ENCODE measurements at regions not wholly inside any gene's neighbourhood (a gene's known extent, or its start where the extent isn't known, plus 50 kb on each side); places are given as distances from the start of the nearest gene placed in this dataset.

- DNase-seq, result peak; percentile 42
Measured at GRCh38 chr5:86880785-86881492, 263.2 kb downstream of the COX7C start.

GRCh38 chr5:86881493-86882090 is 263.9 kb downstream of the COX7C start:
- no peak for DNase-seq

GRCh38 chr5:86884608-86885007 is 266.9 kb downstream of the COX7C start:
- no peak for DNase-seq

- no peak for DNase-seq
Measured at GRCh38 chr5:86885011-86885410, 267.3 kb downstream of the COX7C start.

- no peak for DNase-seq
Measured at GRCh38 chr5:86885489-86886230, 267.9 kb downstream of the COX7C start.

- DNase-seq, result no peak
Measured at GRCh38 chr5:86890375-86890774, 272.6 kb downstream of the COX7C start.

- no peak for DNase-seq
Measured at GRCh38 chr5:86894056-86894455, 276.3 kb downstream of the COX7C start.

- no peak for DNase-seq
Measured at GRCh38 chr5:86896916-86897315, 279.2 kb downstream of the COX7C start.

- DNase-seq, result no peak
Measured at GRCh38 chr5:86909418-86910295, 291.9 kb downstream of the COX7C start.

GRCh38 chr5:86917117-86917579 is 299.4 kb downstream of the COX7C start:
- DNase-seq, result peak; percentile 21

- DNase-seq, result no peak
Measured at GRCh38 chr5:86918246-86918645, 300.5 kb downstream of the COX7C start.

- no peak for DNase-seq
Measured at GRCh38 chr5:86926033-86926432, 308.3 kb downstream of the COX7C start.

GRCh38 chr5:86929123-86929766 is 311.5 kb downstream of the COX7C start:
- DNase-seq, result no peak

- no peak for DNase-seq
Measured at GRCh38 chr5:86951761-86952160, 315.9 kb upstream of the RASA1 start.

GRCh38 chr5:86964889-86965288 is 302.8 kb upstream of the RASA1 start:
- DNase-seq, result no peak

- DNase-seq, result no peak
Measured at GRCh38 chr5:86968301-86968753, 299.4 kb upstream of the RASA1 start.

- DNase-seq, result no peak
Measured at GRCh38 chr5:86970361-86970760, 297.3 kb upstream of the RASA1 start.

- no peak for DNase-seq
Measured at GRCh38 chr5:86971034-86971571, 296.6 kb upstream of the RASA1 start.

- DNase-seq, result no peak
Measured at GRCh38 chr5:86974955-86975354, 292.7 kb upstream of the RASA1 start.

- no peak for DNase-seq
Measured at GRCh38 chr5:86977190-86977589, 290.5 kb upstream of the RASA1 start.

GRCh38 chr5:86977808-86978207 is 289.9 kb upstream of the RASA1 start:
- DNase-seq, result no peak

GRCh38 chr5:86979811-86980411 is 287.8 kb upstream of the RASA1 start:
- DNase-seq, result no peak
